K562 (cell line): ENCODE measurements at regions not wholly inside any gene's neighbourhood (a gene's known extent, or its start where the extent isn't known, plus 50 kb on each side); places are given as distances from the start of the nearest gene placed in this dataset.

Experiments used
- CBFB ChIP-seq: sonication (generic); formaldehyde crosslinking; IDR thresholded peaks from 2 replicates; pipeline ENCODE4 v1.4.0; 2020; ENCODE audit warnings: mild to moderate bottlenecking, missing genetic modification reagents
- CEBPZ ChIP-seq: fragments of 150-350 bp; IDR thresholded peaks from 2 replicates; pipeline ENCODE4 v1.6.1; 2014; ENCODE audit warnings: low read depth, mild to moderate bottlenecking, low read length, borderline replicate concordance
- HNRNPL ChIP-seq: fragments of 200-400 bp; formaldehyde crosslinking; IDR thresholded peaks from 2 replicates; pipeline ENCODE4 v1.6.1; 2017; ENCODE audit warnings: low read depth, mild to moderate bottlenecking, low read length
- MAZ ChIP-seq, 2 experiments: fragments of 450-650 bp in 1 of 2; sonication (generic) in 1 of 2; formaldehyde crosslinking; IDR thresholded peaks in 1 of 2; conservative IDR thresholded peaks in 1 of 2; 2 replicates each; pipeline versions ENCODE4 v1.4.0 to v1.5.0; 2020; ENCODE audit warnings: mild to moderate bottlenecking in 1 of 2, missing genetic modification reagents in 1 of 2
- RREB1 ChIP-seq: fragments of 250-450 bp; sonication (Bioruptor Pico); IDR thresholded peaks from 2 replicates; pipeline ENCODE4 v1.4.0; 2020
- ZNF140 ChIP-seq: fragments of 250-450 bp; sonication (Bioruptor Pico); IDR thresholded peaks from 2 replicates; pipeline ENCODE4 v1.8.0; 2021; ENCODE audit warnings: moderate library complexity, mild to moderate bottlenecking, inconsistent platforms
- ZNF398 ChIP-seq: fragments of 250-450 bp; sonication (Bioruptor Pico); IDR thresholded peaks from 2 replicates; pipeline ENCODE4 v1.8.0; 2021; ENCODE audit warnings: moderate library complexity, mild to moderate bottlenecking, inconsistent platforms

GRCh38 chr6:93972791-93973190, 553.4 kb upstream of the EPHA7 start (continued):
- TF ChIP-seq RREB1 (CRISPR knock-in tag): no peak
- no peak for TF ChIP-seq CBFB (CRISPR knock-in tag)
- no peak for TF ChIP-seq MAZ (CRISPR knock-in tag; conservative IDR thresholded peaks at IDR 0.05 in 1 of 2, IDR thresholded peaks at IDR 0.05 in 1 of 2)
- no peak for TF ChIP-seq ZNF398 (CRISPR knock-in tag)
- TF ChIP-seq ZNF140 (CRISPR knock-in tag): no peak
- no peak for TF ChIP-seq CEBPZ
- no peak for TF ChIP-seq HNRNPL
